ENCODE measurements at regions not wholly inside any gene's neighbourhood (a gene's known extent, or its start where the extent isn't known, plus 50 kb on each side); places are given as distances from the start of the nearest gene placed in this dataset.

DNA sequence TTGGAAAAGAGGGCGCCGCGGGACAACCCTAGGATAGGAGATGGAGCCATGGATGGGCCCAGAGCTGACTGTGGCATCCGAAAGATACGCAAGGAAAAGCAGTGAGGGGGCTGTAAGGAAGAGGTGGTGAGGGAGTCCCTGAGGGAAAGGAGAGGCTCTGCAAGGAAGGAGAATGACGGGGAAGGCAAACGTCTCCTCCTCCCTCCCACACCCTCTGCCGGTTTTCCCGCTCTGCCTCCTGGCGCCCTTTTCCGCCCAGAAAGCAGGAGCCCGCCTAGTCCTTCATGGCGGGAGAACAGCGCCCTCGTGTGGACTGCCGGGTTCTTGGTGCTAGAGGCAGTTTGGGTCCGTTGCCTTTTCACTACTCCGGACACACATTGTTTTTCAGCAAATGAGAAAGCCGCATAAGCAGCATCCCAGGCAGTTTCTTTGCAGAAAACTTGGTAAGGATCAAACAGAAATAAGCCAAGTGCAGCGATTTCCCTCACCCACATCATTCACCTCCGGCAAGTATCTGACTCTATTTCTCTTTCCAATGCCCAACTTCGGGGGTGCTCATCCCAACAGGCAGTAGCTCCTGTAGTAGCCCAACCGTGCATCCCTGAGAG lies 200.4 kb downstream of the INO80D start:
- Histone ChIP-seq H3K4me1 (ENCODE audit: control insufficient read depth in 3 of 3, insufficient read depth in 3 of 3, low read length in 3 of 3) (no peaks in the 10 kb centered on the region), H3K4me3 (ENCODE audit: low read length in 3 of 3) (no peak overlapping the region), H3K27me3 (ENCODE audit: control insufficient read depth in 3 of 3, insufficient read depth in 3 of 3, low read length in 3 of 3) (peaks cover 0 to 7% (median 6%) of the 10 kb centered on the region in 3 donors), H3K36me3 (ENCODE audit: control insufficient read depth in 3 of 3, insufficient read depth in 3 of 3, low read length in 3 of 3) (no peaks in the 10 kb centered on the region), H3K9me3 (ENCODE audit: control insufficient read depth in 3 of 3, low read length in 3 of 3) (no peaks in the 10 kb centered on the region), H3K27ac (ENCODE audit: low read depth, low read length) (no peak overlapping the region), H3K9ac (ENCODE audit: low read depth in 1 of 3, low read length in 3 of 3) (no peak overlapping the region)

DNA sequence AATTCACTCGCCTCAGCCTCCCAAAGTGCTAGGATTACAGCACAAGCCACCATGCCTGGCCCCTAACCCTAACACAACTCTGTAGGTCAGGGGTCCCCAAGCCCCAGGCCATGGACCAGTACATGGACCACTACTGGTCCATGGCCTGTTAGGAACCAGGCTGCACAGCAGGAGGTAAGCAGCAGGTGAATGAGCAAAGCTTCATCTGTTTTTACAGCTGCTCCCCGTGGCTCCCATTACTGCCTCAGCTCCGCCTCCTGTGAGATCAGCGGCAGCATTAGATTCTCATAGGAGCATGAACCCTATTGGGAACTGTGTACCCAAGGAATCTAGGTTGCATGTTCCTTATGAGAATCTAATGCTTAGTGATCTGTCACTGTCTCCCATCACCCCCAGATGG lies 201.7 kb downstream of the NRP2 start:
- no peak overlapping the region for H3K9ac ChIP-seq (ENCODE audit: low read depth in 1 of 3, low read length in 3 of 3)
- no peaks in the 10 kb centered on the region for H3K9me3 ChIP-seq (ENCODE audit: control insufficient read depth in 3 of 3, low read length in 3 of 3)
- no peaks in the 10 kb centered on the region for H3K4me1 ChIP-seq (ENCODE audit: control insufficient read depth in 3 of 3, insufficient read depth in 3 of 3, low read length in 3 of 3)
- no peak overlapping the region for H3K27ac ChIP-seq (ENCODE audit: low read depth, low read length)
- no peaks in the 10 kb centered on the region for H3K36me3 ChIP-seq (ENCODE audit: control insufficient read depth in 3 of 3, insufficient read depth in 3 of 3, low read length in 3 of 3)
- peaks cover 2 to 16% (median 16%) of the 10 kb centered on the region in 3 donors for H3K27me3 ChIP-seq (ENCODE audit: control insufficient read depth in 3 of 3, insufficient read depth in 3 of 3, low read length in 3 of 3)
- H3K4me3 ChIP-seq (ENCODE audit: low read length in 3 of 3): no peak overlapping the region

DNA sequence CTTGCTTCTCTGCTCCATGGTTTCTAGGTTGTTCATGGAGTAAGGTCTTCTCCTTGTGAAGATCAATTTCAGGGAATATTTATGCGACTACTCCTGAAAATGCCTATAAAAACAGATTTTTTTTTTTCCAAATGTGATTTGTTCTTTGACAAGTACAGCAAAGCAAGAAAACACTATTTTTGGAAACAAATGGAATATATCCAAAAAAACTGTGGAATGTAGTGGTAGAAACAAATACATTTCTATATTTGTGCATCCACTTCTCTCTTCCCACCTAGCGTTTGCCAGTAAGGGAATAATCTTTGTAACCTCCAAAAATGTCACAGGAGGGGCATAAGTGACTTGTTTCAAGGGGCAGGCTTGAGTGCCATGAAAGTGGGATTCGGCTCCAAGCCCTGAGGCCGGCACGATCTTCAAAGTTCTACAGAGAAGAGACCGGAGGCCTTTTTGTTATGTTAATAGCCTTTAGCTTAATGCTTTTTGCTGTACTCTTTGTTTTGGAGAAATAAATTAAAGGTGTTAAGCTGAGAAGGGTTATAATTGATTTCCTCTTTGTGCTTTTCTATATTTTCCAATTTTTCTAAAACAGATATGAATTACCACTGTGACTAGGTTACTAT lies 200.6 kb downstream of the NRP2 start:
- Histone ChIP-seq H3K9ac (ENCODE audit: low read depth in 1 of 3, low read length in 3 of 3) (no peak overlapping the region), H3K4me1 (ENCODE audit: control insufficient read depth in 3 of 3, insufficient read depth in 3 of 3, low read length in 3 of 3) (no peaks in the 10 kb centered on the region), H3K36me3 (ENCODE audit: control insufficient read depth in 3 of 3, insufficient read depth in 3 of 3, low read length in 3 of 3) (no peaks in the 10 kb centered on the region), H3K27me3 (ENCODE audit: control insufficient read depth in 3 of 3, insufficient read depth in 3 of 3, low read length in 3 of 3) (peaks cover 6 to 20% (median 13%) of the 10 kb centered on the region in 3 donors), H3K27ac (ENCODE audit: low read depth, low read length) (no peak overlapping the region), H3K9me3 (ENCODE audit: control insufficient read depth in 3 of 3, low read length in 3 of 3) (no peaks in the 10 kb centered on the region), H3K4me3 (ENCODE audit: low read length in 3 of 3) (no peak overlapping the region)

- Histone ChIP-seq H3K9ac (ENCODE audit: low read depth in 1 of 3, low read length in 3 of 3) (no peak overlapping the region), H3K4me3 (ENCODE audit: low read length in 3 of 3) (no peak overlapping the region), H3K9me3 (ENCODE audit: control insufficient read depth in 3 of 3, low read length in 3 of 3) (no peaks in the 10 kb centered on the region), H3K36me3 (ENCODE audit: control insufficient read depth in 3 of 3, insufficient read depth in 3 of 3, low read length in 3 of 3) (no peaks in the 10 kb centered on the region), H3K27ac (ENCODE audit: low read depth, low read length) (no peak overlapping the region), H3K4me1 (ENCODE audit: control insufficient read depth in 3 of 3, insufficient read depth in 3 of 3, low read length in 3 of 3) (no peaks in the 10 kb centered on the region), H3K27me3 (ENCODE audit: control insufficient read depth in 3 of 3, insufficient read depth in 3 of 3, low read length in 3 of 3) (peaks cover 8 to 14% (median 9%) of the 10 kb centered on the region in 3 donors)
Measured at GRCh38 chr2:205880048-205880447, 197.7 kb downstream of the NRP2 start.

GRCh38 chr2:205878999-205879762 lies 196.9 kb downstream of the NRP2 start:
- peaks cover 8 to 14% (median 9%) of the 10 kb centered on the region in 3 donors for H3K27me3 ChIP-seq (ENCODE audit: control insufficient read depth in 3 of 3, insufficient read depth in 3 of 3, low read length in 3 of 3)
- H3K4me1 ChIP-seq (ENCODE audit: control insufficient read depth in 3 of 3, insufficient read depth in 3 of 3, low read length in 3 of 3): no peaks in the 10 kb centered on the region
- no peak overlapping the region for H3K4me3 ChIP-seq (ENCODE audit: low read length in 3 of 3)
- no peaks in the 10 kb centered on the region for H3K9me3 ChIP-seq (ENCODE audit: control insufficient read depth in 3 of 3, low read length in 3 of 3)
- no peak overlapping the region for H3K27ac ChIP-seq (ENCODE audit: low read depth, low read length)
- H3K36me3 ChIP-seq (ENCODE audit: control insufficient read depth in 3 of 3, insufficient read depth in 3 of 3, low read length in 3 of 3): no peaks in the 10 kb centered on the region
- no peak overlapping the region for H3K9ac ChIP-seq (ENCODE audit: low read depth in 1 of 3, low read length in 3 of 3)

- H3K9me3 ChIP-seq (ENCODE audit: control insufficient read depth in 3 of 3, low read length in 3 of 3): peaks cover 0 to 2% (median 0%) of the 10 kb centered on the region in 3 donors
- no peak overlapping the region for H3K4me3 ChIP-seq (ENCODE audit: low read length in 3 of 3)
- no peak overlapping the region for H3K27ac ChIP-seq (ENCODE audit: low read depth, low read length)
- H3K4me1 ChIP-seq (ENCODE audit: control insufficient read depth in 3 of 3, insufficient read depth in 3 of 3, low read length in 3 of 3): no peaks in the 10 kb centered on the region
- H3K27me3 ChIP-seq (ENCODE audit: control insufficient read depth in 3 of 3, insufficient read depth in 3 of 3, low read length in 3 of 3): peaks cover 8 to 14% (median 9%) of the 10 kb centered on the region in 3 donors
- H3K36me3 ChIP-seq (ENCODE audit: control insufficient read depth in 3 of 3, insufficient read depth in 3 of 3, low read length in 3 of 3): no peaks in the 10 kb centered on the region
- no peak overlapping the region for H3K9ac ChIP-seq (ENCODE audit: low read depth in 1 of 3, low read length in 3 of 3)
Measured at GRCh38 chr2:205877496-205877895, 195.2 kb downstream of the NRP2 start.

- Histone ChIP-seq H3K27me3 (ENCODE audit: control insufficient read depth in 3 of 3, insufficient read depth in 3 of 3, low read length in 3 of 3) (peaks cover 8 to 14% (median 9%) of the 10 kb centered on the region in 3 donors), H3K27ac (ENCODE audit: low read depth, low read length) (no peak overlapping the region), H3K4me1 (ENCODE audit: control insufficient read depth in 3 of 3, insufficient read depth in 3 of 3, low read length in 3 of 3) (no peaks in the 10 kb centered on the region), H3K36me3 (ENCODE audit: control insufficient read depth in 3 of 3, insufficient read depth in 3 of 3, low read length in 3 of 3) (no peaks in the 10 kb centered on the region), H3K9ac (ENCODE audit: low read depth in 1 of 3, low read length in 3 of 3) (no peak overlapping the region), H3K4me3 (ENCODE audit: low read length in 3 of 3) (no peak overlapping the region), H3K9me3 (ENCODE audit: control insufficient read depth in 3 of 3, low read length in 3 of 3) (peaks cover 0 to 2% (median 0%) of the 10 kb centered on the region in 3 donors)
Measured at GRCh38 chr2:205876127-205876526, 193.8 kb downstream of the NRP2 start.

- Histone ChIP-seq H3K4me3 (ENCODE audit: low read length in 3 of 3) (no peak overlapping the region), H3K9ac (ENCODE audit: low read depth in 1 of 3, low read length in 3 of 3) (no peak overlapping the region), H3K27me3 (ENCODE audit: control insufficient read depth in 3 of 3, insufficient read depth in 3 of 3, low read length in 3 of 3) (peaks cover 0 to under 1% (median 0%) of the 10 kb centered on the region in 3 donors), H3K36me3 (ENCODE audit: control insufficient read depth in 3 of 3, insufficient read depth in 3 of 3, low read length in 3 of 3) (no peaks in the 10 kb centered on the region), H3K9me3 (ENCODE audit: control insufficient read depth in 3 of 3, low read length in 3 of 3) (peaks cover 0 to 2% (median 0%) of the 10 kb centered on the region in 3 donors), H3K4me1 (ENCODE audit: control insufficient read depth in 3 of 3, insufficient read depth in 3 of 3, low read length in 3 of 3) (no peaks in the 10 kb centered on the region), H3K27ac (ENCODE audit: low read depth, low read length) (no peak overlapping the region)
Measured at GRCh38 chr2:205872716-205873115, 190.4 kb downstream of the NRP2 start.

DNA sequence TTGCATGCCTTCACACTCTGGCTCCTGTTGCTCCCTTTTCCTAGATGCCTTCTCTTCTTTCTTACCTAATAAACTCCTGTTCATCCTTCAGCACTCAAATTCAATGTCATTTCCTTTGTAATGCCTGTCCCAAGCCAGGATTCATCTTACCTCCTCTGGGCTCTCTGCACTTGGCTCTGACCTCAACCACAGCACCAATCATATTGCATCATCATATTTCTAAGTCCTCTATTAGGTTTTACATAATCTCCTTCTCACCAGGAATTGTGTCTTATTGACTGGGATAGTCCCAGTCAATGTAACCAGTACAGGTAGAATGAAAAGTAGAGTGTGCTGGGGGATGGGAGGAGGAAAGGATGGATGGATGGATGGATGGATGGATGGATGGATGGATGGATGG lies 187.1 kb downstream of the NRP2 start:
- H3K27me3 ChIP-seq (ENCODE audit: control insufficient read depth in 3 of 3, insufficient read depth in 3 of 3, low read length in 3 of 3): no peaks in the 10 kb centered on the region
- H3K9ac ChIP-seq (ENCODE audit: low read depth in 1 of 3, low read length in 3 of 3): no peak overlapping the region
- no peak overlapping the region for H3K4me3 ChIP-seq (ENCODE audit: low read length in 3 of 3)
- peaks cover 0 to 2% (median 0%) of the 10 kb centered on the region in 3 donors for H3K9me3 ChIP-seq (ENCODE audit: control insufficient read depth in 3 of 3, low read length in 3 of 3)
- no peaks in the 10 kb centered on the region for H3K36me3 ChIP-seq (ENCODE audit: control insufficient read depth in 3 of 3, insufficient read depth in 3 of 3, low read length in 3 of 3)
- H3K27ac ChIP-seq (ENCODE audit: low read depth, low read length): no peak overlapping the region
- no peaks in the 10 kb centered on the region for H3K4me1 ChIP-seq (ENCODE audit: control insufficient read depth in 3 of 3, insufficient read depth in 3 of 3, low read length in 3 of 3)

DNA sequence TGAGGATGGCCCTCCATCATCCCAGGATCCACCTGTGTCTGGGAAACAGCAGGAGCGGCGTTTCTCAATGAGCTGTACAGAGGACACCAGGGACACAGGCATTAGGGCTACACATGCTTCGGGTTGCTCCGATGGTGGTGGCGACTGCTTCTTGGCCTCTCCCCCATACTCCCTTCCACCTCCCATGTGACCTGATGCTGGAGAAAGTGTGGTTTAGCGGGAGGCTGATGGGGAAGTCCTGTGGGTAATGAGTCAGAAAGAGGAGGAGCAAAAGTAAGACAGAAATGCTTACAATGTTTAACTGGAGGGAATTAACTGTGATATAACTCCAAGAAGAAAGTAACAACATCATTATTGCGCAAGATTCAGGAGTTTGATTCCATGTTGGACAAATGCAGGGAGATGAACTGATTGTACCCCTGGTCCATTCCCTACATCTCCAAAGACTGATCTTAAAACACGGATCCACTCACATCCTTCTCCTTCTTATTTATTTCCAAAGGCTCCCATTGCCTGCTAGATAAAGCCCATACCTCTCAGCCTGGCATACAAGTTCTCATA lies 186.6 kb downstream of the NRP2 start:
- no peak overlapping the region for H3K4me3 ChIP-seq (ENCODE audit: low read length in 3 of 3)
- H3K4me1 ChIP-seq (ENCODE audit: control insufficient read depth in 3 of 3, insufficient read depth in 3 of 3, low read length in 3 of 3): no peaks in the 10 kb centered on the region
- no peak overlapping the region for H3K9ac ChIP-seq (ENCODE audit: low read depth in 1 of 3, low read length in 3 of 3)
- H3K27ac ChIP-seq (ENCODE audit: low read depth, low read length): no peak overlapping the region
- H3K36me3 ChIP-seq (ENCODE audit: control insufficient read depth in 3 of 3, insufficient read depth in 3 of 3, low read length in 3 of 3): no peaks in the 10 kb centered on the region
- peaks cover 0 to 2% (median 0%) of the 10 kb centered on the region in 3 donors for H3K9me3 ChIP-seq (ENCODE audit: control insufficient read depth in 3 of 3, low read length in 3 of 3)
- H3K27me3 ChIP-seq (ENCODE audit: control insufficient read depth in 3 of 3, insufficient read depth in 3 of 3, low read length in 3 of 3): no peaks in the 10 kb centered on the region
